DOHH2 (cell line): ENCODE measurements at regions not wholly inside any gene's neighbourhood (a gene's known extent, or its start where the extent isn't known, plus 50 kb on each side); places are given as distances from the start of the nearest gene placed in this dataset.

ENCODE experiments used
- H3F3A ChIP-seq: fragments of 200-600 bp; sonication (generic), shearing (Covaris generic); 2 replicates; pipeline ENCODE4 v1.6.0; 2016; ENCODE audit warnings: antibody characterized with exemption, mild to moderate bottlenecking; ENCODE audit not compliant: control insufficient read depth, insufficient read depth
- H3K27ac ChIP-seq: fragments of 200-600 bp; sonication (generic); 2 replicates; pipeline ENCODE4 v1.5.1; 2014; ENCODE audit warnings: low read depth, mild to moderate bottlenecking, low read length, moderate library complexity
- H3K27me3 ChIP-seq: fragments of 200-600 bp; sonication (generic); 2 replicates; pipeline ENCODE4 v1.6.1; 2014; ENCODE audit warnings: mild to moderate bottlenecking, low read length, mixed read lengths; ENCODE audit not compliant: control insufficient read depth
- H3K36me3 ChIP-seq: fragments of 200-600 bp; sonication (generic); 2 replicates; pipeline ENCODE4 v1.6.1; 2014; ENCODE audit warnings: mild to moderate bottlenecking, low read length, moderate library complexity, mixed read lengths; ENCODE audit not compliant: control insufficient read depth
- H3K4me1 ChIP-seq: fragments of 200-600 bp; sonication (generic); 2 replicates; pipeline ENCODE4 v1.6.1; 2014; ENCODE audit warnings: mild to moderate bottlenecking, low read length, mixed read lengths; ENCODE audit not compliant: control insufficient read depth
- H3K4me2 ChIP-seq: fragments of 200-600 bp; sonication (generic); 2 replicates; pipeline ENCODE4 v1.6.0; 2014; ENCODE audit warnings: mild to moderate bottlenecking, low read length, moderate library complexity
- H3K4me3 ChIP-seq: fragments of 200-600 bp; sonication (generic); 2 replicates; pipeline ENCODE4 v1.5.1; 2014; ENCODE audit warnings: mild to moderate bottlenecking, low read length, mixed read lengths
- H3K79me2 ChIP-seq: fragments of 200-600 bp; sonication (generic); 2 replicates; pipeline ENCODE4 v1.6.1; 2014; ENCODE audit warnings: mild to moderate bottlenecking, low read length, mixed read lengths; ENCODE audit not compliant: control insufficient read depth
- H3K9me2 ChIP-seq: fragments of 200-600 bp; sonication (generic); replicated peaks from 2 replicates; pipeline ENCODE4 v1.6.1; 2014; ENCODE audit warnings: mild to moderate bottlenecking, low read length, mixed read lengths; ENCODE audit not compliant: control insufficient read depth
- H3K9me3 ChIP-seq: fragments of 200-600 bp; sonication (generic); 2 replicates; pipeline ENCODE4 v1.6.1; 2014; ENCODE audit warnings: antibody characterized with exemption, low read length, mixed read lengths; ENCODE audit not compliant: control insufficient read depth, insufficient read depth
- H4K20me1 ChIP-seq: fragments of 200-600 bp; sonication (generic); 2 replicates; pipeline ENCODE4 v1.6.0; 2014; ENCODE audit warnings: low read depth, mild to moderate bottlenecking, antibody characterized with exemption, low read length, moderate library complexity; ENCODE audit not compliant: control insufficient read depth, insufficient read depth
- CTCF ChIP-seq: fragments of 200-600 bp; sonication (generic); IDR thresholded peaks from one replicate; pipeline ENCODE4 v1.5.1; 2014; ENCODE audit warnings: antibody characterized with exemption, mild to moderate bottlenecking, low read depth, low read length; ENCODE audit not compliant: poor library complexity, severe bottlenecking
- EZH2phosphoT487 ChIP-seq: fragments of 200-600 bp; sonication (generic); IDR thresholded peaks from 2 replicates; pipeline ENCODE4 v1.6.1; 2017; ENCODE audit warnings: borderline replicate concordance, mild to moderate bottlenecking, antibody characterized with exemption, low read length, moderate library complexity, mixed read lengths

DNA sequence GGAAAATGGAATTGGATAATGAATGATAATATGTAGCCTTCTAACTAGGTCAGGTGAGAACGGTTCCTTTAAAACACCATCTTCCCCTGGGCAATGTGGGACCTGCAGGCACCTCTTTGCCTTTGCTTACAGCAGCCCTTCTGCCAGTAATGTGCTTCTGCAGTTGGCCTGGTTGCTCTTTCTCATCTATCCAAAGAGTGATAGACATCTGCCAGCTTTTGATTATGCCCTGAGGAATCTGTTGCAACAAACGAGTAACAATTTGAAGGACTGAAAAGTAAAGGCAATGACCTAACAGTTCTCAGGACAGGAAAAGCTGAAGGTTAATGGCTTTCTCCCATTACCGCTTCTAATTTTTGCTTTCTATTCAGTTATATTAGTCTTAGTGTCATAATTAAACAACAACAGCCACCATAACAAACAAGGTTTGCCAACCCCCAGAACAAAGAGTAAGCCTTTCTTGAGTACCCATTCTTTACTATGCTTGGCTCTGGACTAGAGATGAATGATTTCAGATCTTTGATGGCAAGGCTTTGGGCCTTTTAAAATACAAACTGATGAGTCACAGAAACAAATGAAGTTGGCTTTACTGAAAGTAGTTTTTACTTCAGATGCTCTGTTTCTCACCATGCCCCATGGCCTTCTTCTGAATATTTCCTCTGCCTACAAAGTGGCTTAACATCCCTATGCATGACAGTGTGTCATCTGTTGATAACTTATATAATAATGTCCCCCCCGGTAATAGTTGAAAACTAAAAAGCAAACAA, 76.1 kb upstream of the KRR1 start:
- TF ChIP-seq CTCF (no peak), EZH2phosphoT487 (no peak)
- no peaks in the 10 kb centered on the region for H3K79me2 ChIP-seq
- H4K20me1 ChIP-seq = no peaks in the 10 kb centered on the region
- no peak overlapping the region for H3K4me2 ChIP-seq
- no peaks in the 10 kb centered on the region for H3K36me3 ChIP-seq
- H3F3A ChIP-seq = no peaks in the 10 kb centered on the region
- H3K4me3 ChIP-seq = no peak overlapping the region
- no peaks in the 10 kb centered on the region for H3K9me3 ChIP-seq
- no peak overlapping the region for H3K27ac ChIP-seq
- no peaks in the 10 kb centered on the region; the same call in 1 of the 2 replicates for H3K9me2 ChIP-seq
- H3K4me1 ChIP-seq = no peaks in the 10 kb centered on the region
- peaks cover 5% of the 10 kb centered on the region; the same call in 1 of the 2 replicates for H3K27me3 ChIP-seq

DNA sequence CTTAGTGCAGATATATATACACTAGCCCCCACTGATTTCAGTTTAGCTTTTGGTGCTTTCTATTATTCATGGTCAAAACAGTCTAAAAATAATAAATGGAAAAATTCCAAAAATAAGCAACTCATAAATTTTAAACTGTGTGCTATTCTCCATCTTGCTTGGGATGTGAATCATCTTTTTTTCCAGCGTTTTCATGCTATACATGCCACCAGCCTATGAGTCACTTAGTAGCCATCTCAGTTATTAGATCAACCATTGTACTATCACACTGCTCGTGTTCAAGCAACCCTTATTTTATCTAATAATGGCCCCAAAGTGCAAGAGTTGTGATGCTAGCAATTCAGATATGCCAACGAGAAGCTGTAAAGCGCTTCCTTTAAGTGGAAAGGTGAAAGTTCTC, 73.9 kb upstream of the KRR1 start:
- H3K79me2 ChIP-seq = no peaks in the 10 kb centered on the region
- H3K27me3 ChIP-seq = no peaks in the 10 kb centered on the region
- H3K27ac ChIP-seq = no peak overlapping the region
- no peak overlapping the region for H3K4me3 ChIP-seq
- H3K4me2 ChIP-seq = no peak overlapping the region
- no peaks in the 10 kb centered on the region for H3K4me1 ChIP-seq
- no peaks in the 10 kb centered on the region for H3K9me3 ChIP-seq
- no peaks in the 10 kb centered on the region for H3F3A ChIP-seq
- no peaks in the 10 kb centered on the region for H3K36me3 ChIP-seq
- H3K9me2 ChIP-seq = no peaks in the 10 kb centered on the region
- H4K20me1 ChIP-seq = no peaks in the 10 kb centered on the region
- no peak for TF ChIP-seq CTCF
- no peak for TF ChIP-seq EZH2phosphoT487

GRCh38 chr12:75583355-75583754, 71.9 kb upstream of the KRR1 start:
- no peaks in the 10 kb centered on the region for H3K9me3 ChIP-seq
- H4K20me1 ChIP-seq = no peaks in the 10 kb centered on the region
- no peaks in the 10 kb centered on the region for H3K9me2 ChIP-seq
- H3K27me3 ChIP-seq = no peaks in the 10 kb centered on the region
- H3F3A ChIP-seq = no peaks in the 10 kb centered on the region
- H3K4me1 ChIP-seq = no peaks in the 10 kb centered on the region
- no peaks in the 10 kb centered on the region for H3K36me3 ChIP-seq
- H3K79me2 ChIP-seq = no peaks in the 10 kb centered on the region
- H3K4me3 ChIP-seq = no peak overlapping the region
- no peak overlapping the region for H3K4me2 ChIP-seq
- no peak overlapping the region for H3K27ac ChIP-seq
- TF ChIP-seq EZH2phosphoT487 = no peak
- no peak for TF ChIP-seq CTCF
